ENCODE measurements at regions not wholly inside any gene's neighbourhood (a gene's known extent, or its start where the extent isn't known, plus 50 kb on each side); places are given as distances from the start of the nearest gene placed in this dataset.

DNA sequence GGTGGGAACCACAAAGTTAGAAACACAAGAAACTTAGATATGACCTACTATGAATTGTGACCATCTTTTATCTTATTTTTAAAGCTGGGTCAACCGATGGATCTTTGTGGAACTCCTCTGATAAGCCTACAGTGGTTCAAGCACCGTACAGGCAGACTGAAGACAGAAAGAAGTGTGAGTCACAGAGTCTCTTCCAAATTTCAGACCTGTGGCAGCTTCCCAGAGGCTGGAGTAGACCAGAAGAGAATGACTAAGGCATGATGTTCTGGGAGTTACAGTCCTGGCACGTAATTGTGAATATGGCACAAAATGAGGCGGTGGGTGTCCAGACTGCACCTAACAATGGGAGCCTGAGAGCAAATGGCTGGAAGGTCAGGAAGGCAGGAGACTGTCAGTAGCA is 70.0 kb downstream of the LMO4 start:
- H3K27me3 Mint-ChIP-seq, result peaks cover 0 to 34% (median 0%) of the 10 kb centered on the region in 5 donors
- H3K4me3 ChIP-seq (ENCODE audit: low read length), result no peak overlapping the region
- no peaks in the 10 kb centered on the region for H3K9me3 ChIP-seq (ENCODE audit: control insufficient read depth in 2 of 3, low read length in 3 of 3)
- ATAC-seq, result no peak
- no peaks in the 10 kb centered on the region for H3K27me3 ChIP-seq (ENCODE audit: control insufficient read depth in 2 of 2, insufficient read depth in 2 of 2, low read length in 2 of 2)
- no peaks in the 10 kb centered on the region for H3K36me3 Mint-ChIP-seq
- no peak overlapping the region for H3K27ac ChIP-seq (ENCODE audit: low read depth, low read length)
- H3K27ac Mint-ChIP-seq, result no peak overlapping the region
- peaks cover 0 to 5% (median 0%) of the 10 kb centered on the region in 7 donors for H3K4me1 Mint-ChIP-seq
- H3K4me3 Mint-ChIP-seq, result no peak overlapping the region
- DNase-seq, result no peak
- ChIA-PET POLR2A (no interaction called here), CTCF (no interaction called here)
- no peaks in the 10 kb centered on the region for H3K4me1 ChIP-seq (ENCODE audit: control insufficient read depth in 2 of 2, insufficient read depth in 2 of 2, low read length in 2 of 2)
- intact Hi-C loops (cut with micrococcal nuclease), result no loop called here
- H3K36me3 ChIP-seq (ENCODE audit: control insufficient read depth in 2 of 3, insufficient read depth in 3 of 3, low read length in 3 of 3), result no peaks in the 10 kb centered on the region
- H3K9me3 Mint-ChIP-seq, result no peaks in the 10 kb centered on the region

DNA sequence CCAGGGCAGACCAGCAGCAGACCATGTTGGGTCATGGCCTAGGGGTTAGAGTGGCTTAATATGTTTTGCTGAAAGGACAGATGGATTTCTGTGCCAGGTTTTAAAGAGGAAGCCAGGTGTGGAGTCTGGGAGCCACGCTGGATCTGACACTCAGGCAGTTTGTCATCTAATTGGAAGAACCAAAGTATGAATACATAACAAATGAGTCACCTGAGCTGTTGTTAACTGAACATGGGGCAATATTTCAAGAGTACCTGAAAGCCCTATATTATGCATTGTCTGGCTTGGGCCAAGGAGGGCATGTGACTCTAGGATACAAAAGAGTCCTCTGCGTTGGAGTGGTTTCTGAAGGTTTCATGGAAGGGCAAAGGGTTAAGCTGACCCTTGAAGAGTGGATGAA is 70.6 kb downstream of the LMO4 start:
- H3K36me3 Mint-ChIP-seq, result no peaks in the 10 kb centered on the region
- CTCF ChIA-PET, result no interaction called here
- H3K9me3 ChIP-seq (ENCODE audit: control insufficient read depth in 2 of 3, low read length in 3 of 3), result no peaks in the 10 kb centered on the region
- peaks cover 0 to 37% (median 0%) of the 10 kb centered on the region in 5 donors for H3K27me3 Mint-ChIP-seq
- DNase-seq (no peak), ATAC-seq (no peak)
- no peaks in the 10 kb centered on the region for H3K9me3 Mint-ChIP-seq
- H3K4me1 ChIP-seq (ENCODE audit: control insufficient read depth in 2 of 2, insufficient read depth in 2 of 2, low read length in 2 of 2), result no peaks in the 10 kb centered on the region
- no peaks in the 10 kb centered on the region for H3K36me3 ChIP-seq (ENCODE audit: control insufficient read depth in 2 of 3, insufficient read depth in 3 of 3, low read length in 3 of 3)
- no peak overlapping the region for H3K4me3 ChIP-seq (ENCODE audit: low read length)
- no peak overlapping the region for H3K27ac Mint-ChIP-seq
- no peaks in the 10 kb centered on the region for H3K27me3 ChIP-seq (ENCODE audit: control insufficient read depth in 2 of 2, insufficient read depth in 2 of 2, low read length in 2 of 2)
- no peak overlapping the region for H3K27ac ChIP-seq (ENCODE audit: low read depth, low read length)
- H3K4me3 Mint-ChIP-seq, result no peak overlapping the region
- POLR2A ChIA-PET, result no interaction called here
- H3K4me1 Mint-ChIP-seq, result peaks cover 3 to 11% (median 5%) of the 10 kb centered on the region in 7 donors
- intact Hi-C loops (cut with micrococcal nuclease), result no loop called here

DNA sequence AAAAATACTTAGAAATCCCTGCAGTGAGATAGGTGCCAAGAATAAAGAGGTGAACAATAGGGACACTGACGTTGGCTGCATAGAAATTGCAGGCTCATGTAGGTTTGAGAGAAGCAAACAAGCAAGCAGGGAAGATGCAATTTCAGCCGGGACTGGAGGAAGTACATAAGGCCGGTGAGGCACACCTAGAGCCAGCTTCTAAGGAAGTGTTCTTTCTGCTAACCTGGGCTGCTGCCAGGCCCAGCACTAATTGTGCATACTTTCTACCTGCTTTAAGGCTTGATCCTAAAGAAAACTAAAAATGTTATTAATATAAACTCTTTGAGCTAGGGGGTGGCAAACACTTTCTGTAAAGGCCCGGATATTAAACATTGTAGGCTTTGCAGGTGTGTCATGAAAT is 71.0 kb downstream of the LMO4 start:
- no peaks in the 10 kb centered on the region for H3K36me3 Mint-ChIP-seq
- H3K4me1 Mint-ChIP-seq, result peaks cover 4 to 16% (median 9%) of the 10 kb centered on the region in 7 donors
- peaks cover 0 to 42% (median 0%) of the 10 kb centered on the region in 5 donors for H3K27me3 Mint-ChIP-seq
- POLR2A ChIA-PET, result no interaction called here
- intact Hi-C loops (cut with micrococcal nuclease), result loop anchor here in 1 of 2 donors (5.0 kb wide), 1 partner anchor 72 kb away; the partner anchor contains the start of gene LMO4
- no peak for DNase-seq
- H3K27me3 ChIP-seq (ENCODE audit: control insufficient read depth in 2 of 2, insufficient read depth in 2 of 2, low read length in 2 of 2), result no peaks in the 10 kb centered on the region
- ATAC-seq, result no peak
- no peak overlapping the region for H3K4me3 ChIP-seq (ENCODE audit: low read length)
- H3K9me3 ChIP-seq (ENCODE audit: control insufficient read depth in 2 of 3, low read length in 3 of 3), result no peaks in the 10 kb centered on the region
- CTCF ChIA-PET, result no interaction called here
- no peaks in the 10 kb centered on the region for H3K9me3 Mint-ChIP-seq
- no peak overlapping the region for H3K4me3 Mint-ChIP-seq
- H3K36me3 ChIP-seq (ENCODE audit: control insufficient read depth in 2 of 3, insufficient read depth in 3 of 3, low read length in 3 of 3), result no peaks in the 10 kb centered on the region
- no peak overlapping the region for H3K27ac ChIP-seq (ENCODE audit: low read depth, low read length)
- no peaks in the 10 kb centered on the region for H3K4me1 ChIP-seq (ENCODE audit: control insufficient read depth in 2 of 2, insufficient read depth in 2 of 2, low read length in 2 of 2)
- H3K27ac Mint-ChIP-seq, result no peak overlapping the region

DNA sequence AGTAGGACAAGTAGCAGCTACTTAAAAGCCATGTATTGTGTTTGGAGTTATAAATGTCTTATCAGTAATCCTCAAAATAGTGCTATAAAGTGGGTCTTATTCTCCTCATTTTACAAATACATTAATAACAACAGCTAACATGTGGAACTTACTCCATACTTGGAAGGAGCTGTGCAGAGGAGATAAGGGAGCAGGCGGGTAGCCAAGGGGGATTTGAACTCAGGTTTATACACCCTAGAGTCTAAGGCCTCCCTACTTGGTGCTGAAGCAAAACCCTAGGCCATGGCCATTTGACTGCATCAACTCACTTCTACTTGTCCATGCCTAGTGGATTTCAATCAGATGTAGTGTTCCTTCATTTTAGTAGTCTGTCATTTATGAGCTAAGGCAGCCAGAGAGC is 72.1 kb downstream of the LMO4 start:
- Histone ChIP-seq H3K27ac (ENCODE audit: low read depth, low read length) (no peak overlapping the region), H3K27me3 (ENCODE audit: control insufficient read depth in 2 of 2, insufficient read depth in 2 of 2, low read length in 2 of 2) (no peaks in the 10 kb centered on the region), H3K4me1 (ENCODE audit: control insufficient read depth in 2 of 2, insufficient read depth in 2 of 2, low read length in 2 of 2) (no peaks in the 10 kb centered on the region), H3K36me3 (ENCODE audit: control insufficient read depth in 2 of 3, insufficient read depth in 3 of 3, low read length in 3 of 3) (no peaks in the 10 kb centered on the region), H3K9me3 (ENCODE audit: control insufficient read depth in 2 of 3, low read length in 3 of 3) (no peaks in the 10 kb centered on the region), H3K4me3 (ENCODE audit: low read length) (no peak overlapping the region)
- Mint-ChIP-seq H3K27me3 (peaks cover 0 to 46% (median 0%) of the 10 kb centered on the region in 5 donors), H3K9me3 (peaks cover 0 to 4% (median 0%) of the 10 kb centered on the region in 11 donors), H3K36me3 (peaks cover 0 to 5% (median 0%) of the 10 kb centered on the region in 5 donors), H3K4me3 (no peak overlapping the region), H3K4me1 (peaks cover 4 to 26% (median 12%) of the 10 kb centered on the region in 7 donors), H3K27ac (no peak overlapping the region)
- no peak for DNase-seq
- intact Hi-C loops (cut with micrococcal nuclease), result loop anchor here in 1 of 2 donors (5.0 kb wide), 1 partner anchor 74 kb away; the partner anchor contains the start of gene LMO4
- ATAC-seq, result no peak
- POLR2A ChIA-PET, result no interaction called here
- CTCF ChIA-PET, result no interaction called here

DNA sequence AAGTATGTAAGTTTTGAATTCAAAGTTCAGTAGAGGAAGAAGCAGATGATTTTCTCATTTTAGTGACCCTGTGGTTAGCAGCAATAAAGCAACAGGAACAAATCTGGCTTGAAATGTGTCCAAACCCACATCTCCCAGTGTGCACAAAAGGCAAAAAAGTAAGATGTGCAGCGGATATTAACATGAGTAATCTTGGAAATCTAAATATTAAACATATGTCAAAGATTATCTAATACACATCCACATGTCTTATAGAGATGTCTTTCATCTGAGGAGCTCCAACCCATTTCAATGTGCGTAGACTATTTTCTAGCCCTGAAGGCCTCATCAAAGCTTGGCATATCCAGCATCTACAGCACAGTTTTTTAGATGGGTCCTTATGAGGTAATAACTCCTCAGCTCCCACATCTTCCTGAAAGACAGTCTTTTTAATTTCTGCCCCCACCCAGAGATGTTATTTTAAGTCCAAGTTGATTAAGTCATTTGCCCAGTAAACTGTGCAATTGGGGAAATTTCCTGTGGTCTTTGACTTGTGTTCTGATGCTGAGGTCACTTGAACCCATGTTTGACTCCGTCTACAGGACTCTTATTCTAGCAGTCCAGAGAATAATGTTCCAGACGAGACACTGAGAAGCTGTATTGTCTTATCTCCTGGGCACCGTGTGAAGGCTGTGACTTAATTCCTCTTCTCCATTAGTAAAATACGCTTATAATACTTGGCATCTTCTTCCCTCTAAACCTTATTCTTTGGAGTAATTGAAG is 73.7 kb downstream of the LMO4 start:
- CTCF ChIA-PET, result no interaction called here
- intact Hi-C loops (cut with micrococcal nuclease), result loop anchor here in 1 of 2 donors (5.0 kb wide), 1 partner anchor 75 kb away; the partner anchor contains the start of gene LMO4
- no peak overlapping the region for H3K27ac Mint-ChIP-seq
- POLR2A ChIA-PET, result no interaction called here
- Histone ChIP-seq H3K27me3 (ENCODE audit: control insufficient read depth in 2 of 2, insufficient read depth in 2 of 2, low read length in 2 of 2) (no peaks in the 10 kb centered on the region), H3K4me1 (ENCODE audit: control insufficient read depth in 2 of 2, insufficient read depth in 2 of 2, low read length in 2 of 2) (no peaks in the 10 kb centered on the region), H3K4me3 (ENCODE audit: low read length) (no peak overlapping the region), H3K36me3 (ENCODE audit: control insufficient read depth in 2 of 3, insufficient read depth in 3 of 3, low read length in 3 of 3) (no peaks in the 10 kb centered on the region), H3K9me3 (ENCODE audit: control insufficient read depth in 2 of 3, low read length in 3 of 3) (no peaks in the 10 kb centered on the region), H3K27ac (ENCODE audit: low read depth, low read length) (no peak overlapping the region)
- H3K36me3 Mint-ChIP-seq, result peaks cover 0 to 10% (median 0%) of the 10 kb centered on the region in 5 donors
- H3K27me3 Mint-ChIP-seq, result peaks cover 0 to 46% (median 0%) of the 10 kb centered on the region in 5 donors
- H3K9me3 Mint-ChIP-seq, result peaks cover 0 to 4% (median 0%) of the 10 kb centered on the region in 11 donors
- H3K4me1 Mint-ChIP-seq, result peaks cover 4 to 26% (median 12%) of the 10 kb centered on the region in 7 donors
- DNase-seq, result no peak
- no peak for ATAC-seq
- no peak overlapping the region for H3K4me3 Mint-ChIP-seq

DNA sequence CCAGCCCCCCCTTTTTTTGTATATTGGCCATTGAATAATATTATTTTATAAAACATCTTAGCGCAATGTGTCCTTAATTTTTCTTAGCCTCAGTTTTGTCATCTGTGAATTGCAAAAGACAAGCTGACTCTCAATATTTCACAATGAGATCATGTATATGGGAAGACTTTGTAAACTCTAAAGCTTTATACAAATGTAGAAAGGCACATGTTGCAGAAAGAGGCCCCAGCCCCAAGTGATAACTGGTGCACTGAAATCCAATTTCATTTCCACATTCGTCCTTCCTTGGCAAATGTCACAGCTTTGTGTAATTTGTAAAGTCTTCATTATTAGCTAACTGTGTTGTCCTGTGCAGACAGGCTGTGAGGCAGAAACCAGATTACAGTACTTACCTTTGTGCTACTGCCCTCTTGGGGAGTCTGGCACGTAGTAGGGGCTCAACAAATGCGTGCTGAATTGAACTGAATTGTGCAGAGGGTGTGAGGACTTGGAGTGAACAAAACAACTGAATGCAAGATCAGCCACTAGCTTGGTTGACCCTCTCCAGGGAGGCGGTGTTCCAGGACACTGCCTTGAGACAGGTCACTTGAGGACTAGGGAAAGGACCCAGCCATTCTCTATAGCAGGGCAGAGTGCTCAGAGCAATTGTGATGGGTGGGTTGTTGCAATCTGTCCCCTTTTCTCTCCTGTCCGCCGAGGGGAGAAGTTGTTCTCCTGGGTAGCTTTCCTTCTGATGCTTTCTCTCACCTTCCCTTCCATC is 74.6 kb downstream of the LMO4 start:
- H3K9me3 ChIP-seq (ENCODE audit: control insufficient read depth in 2 of 3, low read length in 3 of 3), result no peaks in the 10 kb centered on the region
- no peak overlapping the region for H3K27ac Mint-ChIP-seq
- H3K4me3 Mint-ChIP-seq, result no peak overlapping the region
- peaks cover 0 to 4% (median 0%) of the 10 kb centered on the region in 11 donors for H3K9me3 Mint-ChIP-seq
- H3K36me3 Mint-ChIP-seq, result peaks cover 0 to 10% (median 0%) of the 10 kb centered on the region in 5 donors
- peaks cover 0 to 45% (median 0%) of the 10 kb centered on the region in 5 donors for H3K27me3 Mint-ChIP-seq
- ATAC-seq, result no peak
- H3K27me3 ChIP-seq (ENCODE audit: control insufficient read depth in 2 of 2, insufficient read depth in 2 of 2, low read length in 2 of 2), result no peaks in the 10 kb centered on the region
- H3K4me1 Mint-ChIP-seq, result peaks cover 4 to 26% (median 12%) of the 10 kb centered on the region in 7 donors
- ChIA-PET CTCF (no interaction called here), POLR2A (no interaction called here)
- no peak overlapping the region for H3K27ac ChIP-seq (ENCODE audit: low read depth, low read length)
- H3K4me1 ChIP-seq (ENCODE audit: control insufficient read depth in 2 of 2, insufficient read depth in 2 of 2, low read length in 2 of 2), result no peaks in the 10 kb centered on the region
- intact Hi-C loops (cut with micrococcal nuclease), result loop anchor here in 1 of 2 donors (5.0 kb wide), 1 partner anchor 76 kb away; the partner anchor contains the start of gene LMO4
- H3K36me3 ChIP-seq (ENCODE audit: control insufficient read depth in 2 of 3, insufficient read depth in 3 of 3, low read length in 3 of 3), result no peaks in the 10 kb centered on the region
- H3K4me3 ChIP-seq (ENCODE audit: low read length), result no peak overlapping the region
- no peak for DNase-seq
